ENCODE measurements at regions not wholly inside any gene's neighbourhood (a gene's known extent, or its start where the extent isn't known, plus 50 kb on each side); places are given as distances from the start of the nearest gene placed in this dataset.

GRCh38 chr1:244116946-244117345 is 65.9 kb downstream of the ZBTB18 start:
- H3K4me1 ChIP-seq, result peaks cover 11% of the 10 kb centered on the region
- no peaks in the 10 kb centered on the region; the same call in 1 of the 2 replicates for H3K9me3 ChIP-seq
- DNase-seq, result no peak
- H3K36me3 ChIP-seq, result no peaks in the 10 kb centered on the region
- H3K4me3 ChIP-seq (ENCODE audit: low read depth, low read length), result no peak overlapping the region
- H3K27me3 ChIP-seq, result no peaks in the 10 kb centered on the region
- no peak for TF ChIP-seq CTCF (IDR thresholded peaks at IDR 0.05; ENCODE audit: low read depth, low read length)

GRCh38 chr1:244118109-244118761 is 67.2 kb downstream of the ZBTB18 start:
- TF ChIP-seq CTCF (IDR thresholded peaks at IDR 0.05; ENCODE audit: low read depth, low read length), result 0 out of 2 replicates have a peak, but pooled peaks have one; percentile 13
- H3K36me3 ChIP-seq, result no peaks in the 10 kb centered on the region
- H3K4me1 ChIP-seq, result peaks cover 11% of the 10 kb centered on the region
- no peaks in the 10 kb centered on the region; the same call in 1 of the 2 replicates for H3K9me3 ChIP-seq
- H3K4me3 ChIP-seq (ENCODE audit: low read depth, low read length), result peak overlapping the region; percentile 6
- DNase-seq, result peak; percentile 27
- no peaks in the 10 kb centered on the region for H3K27me3 ChIP-seq

- Histone ChIP-seq H3K36me3 (no peaks in the 10 kb centered on the region), H3K27me3 (no peaks in the 10 kb centered on the region), H3K4me1 (no peaks in the 10 kb centered on the region), H3K9me3 (no peaks in the 10 kb centered on the region), H3K4me3 (ENCODE audit: low read depth, low read length) (no peak overlapping the region)
- TF ChIP-seq CTCF (IDR thresholded peaks at IDR 0.05; ENCODE audit: low read depth, low read length), result no peak
- no peak for DNase-seq
Measured at GRCh38 chr1:244128591-244129383, 77.7 kb downstream of the ZBTB18 start.

GRCh38 chr1:244137276-244137675 is 86.2 kb downstream of the ZBTB18 start:
- H3K4me3 ChIP-seq (ENCODE audit: low read depth, low read length), result no peak overlapping the region

GRCh38 chr1:244137725-244138124 is 86.6 kb downstream of the ZBTB18 start:
- no peak overlapping the region for H3K4me3 ChIP-seq (ENCODE audit: low read depth, low read length)
- no peaks in the 10 kb centered on the region for H3K27me3 ChIP-seq
- no peak for DNase-seq
- TF ChIP-seq CTCF (IDR thresholded peaks at IDR 0.05; ENCODE audit: low read depth, low read length), result no peak
- H3K36me3 ChIP-seq, result no peaks in the 10 kb centered on the region
- H3K9me3 ChIP-seq, result no peaks in the 10 kb centered on the region
- H3K4me1 ChIP-seq, result peaks cover 7% of the 10 kb centered on the region

More at GRCh38 chr1:244137276-244137675, 86.2 kb downstream of the ZBTB18 start:
- Histone ChIP-seq H3K4me1 (peaks cover 7% of the 10 kb centered on the region), H3K36me3 (no peaks in the 10 kb centered on the region), H3K27me3 (no peaks in the 10 kb centered on the region), H3K9me3 (no peaks in the 10 kb centered on the region)
- no peak for DNase-seq
- TF ChIP-seq CTCF (IDR thresholded peaks at IDR 0.05; ENCODE audit: low read depth, low read length), result no peak

GRCh38 chr1:244138399-244138798 is 87.3 kb downstream of the ZBTB18 start:
- Histone ChIP-seq H3K4me1 (peaks cover 7% of the 10 kb centered on the region), H3K36me3 (no peaks in the 10 kb centered on the region), H3K9me3 (no peaks in the 10 kb centered on the region), H3K4me3 (ENCODE audit: low read depth, low read length) (no peak overlapping the region), H3K27me3 (no peaks in the 10 kb centered on the region)
- TF ChIP-seq CTCF (IDR thresholded peaks at IDR 0.05; ENCODE audit: low read depth, low read length), result no peak
- DNase-seq, result no peak
